ENCODE measurements at regions not wholly inside any gene's neighbourhood (a gene's known extent, or its start where the extent isn't known, plus 50 kb on each side); places are given as distances from the start of the nearest gene placed in this dataset.
"Not testable (repeated sequence)": the region's sequence is repeated elsewhere in the genome, so short reads cannot be mapped to it uniquely, and the experiment has no call there.

- no peak for DNase-seq
These were observed 68.7 kb downstream of the VSIG4 start for GRCh38 chrX:65971151-65971550.

- DNase-seq: not testable (repeated sequence)
These were observed 72.7 kb downstream of the VSIG4 start for GRCh38 chrX:65967159-65967558.

- DNase-seq: no peak
These were observed 78.2 kb downstream of the VSIG4 start for GRCh38 chrX:65961714-65962113.

- DNase-seq: no peak
These were observed 91.8 kb downstream of the VSIG4 start for GRCh38 chrX:65948103-65948502.

GRCh38 chrX:65941775-65942174 lies 98.1 kb downstream of the VSIG4 start:
- no peak for DNase-seq

- DNase-seq: no peak
These were observed 106.7 kb downstream of the VSIG4 start for GRCh38 chrX:65933085-65933589.

GRCh38 chrX:65932173-65933084 lies 107.5 kb downstream of the VSIG4 start:
- peak in 1 of 3 donors; percentile 4 for DNase-seq

- no peak for DNase-seq
These were observed 111.4 kb downstream of the VSIG4 start for GRCh38 chrX:65928522-65928921.

- DNase-seq: not testable (repeated sequence)
These were observed 112.5 kb downstream of the VSIG4 start for GRCh38 chrX:65927386-65927785.

- peak; percentile 24 to 45 (median 39) for DNase-seq
These were observed 113.5 kb downstream of the VSIG4 start for GRCh38 chrX:65926095-65927019.

GRCh38 chrX:65925592-65925991 lies 114.3 kb downstream of the VSIG4 start:
- DNase-seq: no peak

GRCh38 chrX:65925005-65925404 lies 114.9 kb downstream of the VSIG4 start:
- DNase-seq: peak; percentile 23 to 27 (median 27)

- DNase-seq: no peak
These were observed 118.5 kb downstream of the VSIG4 start for GRCh38 chrX:65921363-65921762.

GRCh38 chrX:65920620-65921019 lies 119.3 kb downstream of the VSIG4 start:
- no peak for DNase-seq

GRCh38 chrX:65910899-65911298 lies 129.0 kb downstream of the VSIG4 start:
- no peak for DNase-seq

- DNase-seq: no peak
These were observed 136.1 kb downstream of the VSIG4 start for GRCh38 chrX:65903750-65904149.

GRCh38 chrX:65902011-65902410 lies 137.9 kb downstream of the VSIG4 start:
- no peak for DNase-seq

- DNase-seq: peak; percentile 33 to 65 (median 60)
These were observed 138.7 kb downstream of the VSIG4 start for GRCh38 chrX:65900850-65901844.

GRCh38 chrX:65894133-65894532 lies 145.7 kb downstream of the VSIG4 start:
- DNase-seq: no peak

- DNase-seq: not testable (repeated sequence)
These were observed 148.1 kb downstream of the VSIG4 start for GRCh38 chrX:65891817-65892216.

GRCh38 chrX:65888150-65888549 lies 151.7 kb downstream of the VSIG4 start:
- DNase-seq: not testable (repeated sequence)

- DNase-seq: no peak
These were observed 156.3 kb downstream of the VSIG4 start for GRCh38 chrX:65883556-65883955.
